ENCODE measurements at regions not wholly inside any gene's neighbourhood (a gene's known extent, or its start where the extent isn't known, plus 50 kb on each side); places are given as distances from the start of the nearest gene placed in this dataset.
A peak's percentile ranks its signal among the peaks of the same experiment; 100 is the strongest.

- no peak for TF ChIP-seq CTCF (conservative IDR thresholded peaks at IDR 0.05)
- no peak overlapping the region for H3K27ac ChIP-seq
Observed at GRCh38 chr5:92886751-92887150, 694.3 kb downstream of the NR2F1-AS1 start.

- TF ChIP-seq CTCF (conservative IDR thresholded peaks at IDR 0.05) = peak; percentile 56
- H3K27ac ChIP-seq = no peak overlapping the region
Observed at GRCh38 chr5:92885950-92886349, 695.1 kb downstream of the NR2F1-AS1 start.

- H3K27ac ChIP-seq = no peak overlapping the region
- no peak for TF ChIP-seq CTCF (conservative IDR thresholded peaks at IDR 0.05)
Observed at GRCh38 chr5:92884469-92884868, 696.5 kb downstream of the NR2F1-AS1 start.

- no peak overlapping the region for H3K27ac ChIP-seq
- no peak for TF ChIP-seq CTCF (conservative IDR thresholded peaks at IDR 0.05)
Observed at GRCh38 chr5:92879806-92880543, 701.0 kb downstream of the NR2F1-AS1 start.

GRCh38 chr5:92874790-92875189 is 706.2 kb downstream of the NR2F1-AS1 start:
- TF ChIP-seq CTCF (conservative IDR thresholded peaks at IDR 0.05) = no peak
- no peak overlapping the region for H3K27ac ChIP-seq

GRCh38 chr5:92868442-92868841 is 712.6 kb downstream of the NR2F1-AS1 start:
- H3K27ac ChIP-seq = no peak overlapping the region
- TF ChIP-seq CTCF (conservative IDR thresholded peaks at IDR 0.05) = no peak

- no peak overlapping the region for H3K27ac ChIP-seq
- no peak for TF ChIP-seq CTCF (conservative IDR thresholded peaks at IDR 0.05)
Observed at GRCh38 chr5:92864591-92864990, 716.4 kb downstream of the NR2F1-AS1 start.
